ENCODE measurements at regions not wholly inside any gene's neighbourhood (a gene's known extent, or its start where the extent isn't known, plus 50 kb on each side); places are given as distances from the start of the nearest gene placed in this dataset.

DNA sequence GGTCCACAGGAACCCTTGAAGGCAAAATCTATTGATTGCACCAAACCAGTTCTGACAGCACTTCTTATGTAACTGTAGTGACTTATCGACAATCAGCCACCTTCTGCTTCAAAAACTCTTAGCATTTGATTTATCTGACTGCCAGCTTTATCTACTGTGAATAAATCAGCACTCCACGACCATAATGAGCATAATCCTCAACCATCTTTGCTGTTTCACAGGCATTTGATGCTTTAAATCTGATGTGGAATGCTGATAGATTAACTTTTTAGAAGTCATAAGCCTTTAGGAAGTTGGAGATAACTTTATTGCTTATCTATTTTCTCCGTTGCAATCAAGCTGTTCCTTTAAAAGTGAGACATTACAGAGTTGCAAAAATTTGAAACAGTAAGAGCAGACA, 101.5 kb upstream of the PTCHD4 start:
- ChIA-PET POLR2A (no interaction called here), CTCF (no interaction called here)
- DNase-seq (no peak), ATAC-seq (ENCODE audit: low read depth) (no peak)
- intact Hi-C loops (cut with micrococcal nuclease) = no loop called here
- Mint-ChIP-seq H3K4me1 (no peaks in the 10 kb centered on the region), H3K27ac (no peak overlapping the region), H3K9me3 (peaks cover 25% of the 10 kb centered on the region), H3K36me3 (ENCODE audit: low read depth) (no peaks in the 10 kb centered on the region), H3K27me3 (no peaks in the 10 kb centered on the region), H3K4me3 (no peak overlapping the region)
- TF ChIP-seq, protein P1, sequence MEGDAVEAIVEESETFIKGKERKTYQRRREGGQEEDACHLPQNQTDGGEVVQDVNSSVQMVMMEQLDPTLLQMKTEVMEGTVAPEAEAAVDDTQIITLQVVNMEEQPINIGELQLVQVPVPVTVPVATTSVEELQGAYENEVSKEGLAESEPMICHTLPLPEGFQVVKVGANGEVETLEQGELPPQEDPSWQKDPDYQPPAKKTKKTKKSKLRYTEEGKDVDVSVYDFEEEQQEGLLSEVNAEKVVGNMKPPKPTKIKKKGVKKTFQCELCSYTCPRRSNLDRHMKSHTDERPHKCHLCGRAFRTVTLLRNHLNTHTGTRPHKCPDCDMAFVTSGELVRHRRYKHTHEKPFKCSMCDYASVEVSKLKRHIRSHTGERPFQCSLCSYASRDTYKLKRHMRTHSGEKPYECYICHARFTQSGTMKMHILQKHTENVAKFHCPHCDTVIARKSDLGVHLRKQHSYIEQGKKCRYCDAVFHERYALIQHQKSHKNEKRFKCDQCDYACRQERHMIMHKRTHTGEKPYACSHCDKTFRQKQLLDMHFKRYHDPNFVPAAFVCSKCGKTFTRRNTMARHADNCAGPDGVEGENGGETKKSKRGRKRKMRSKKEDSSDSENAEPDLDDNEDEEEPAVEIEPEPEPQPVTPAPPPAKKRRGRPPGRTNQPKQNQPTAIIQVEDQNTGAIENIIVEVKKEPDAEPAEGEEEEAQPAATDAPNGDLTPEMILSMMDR (IDR thresholded peaks at IDR 0.05) = no peak

DNA sequence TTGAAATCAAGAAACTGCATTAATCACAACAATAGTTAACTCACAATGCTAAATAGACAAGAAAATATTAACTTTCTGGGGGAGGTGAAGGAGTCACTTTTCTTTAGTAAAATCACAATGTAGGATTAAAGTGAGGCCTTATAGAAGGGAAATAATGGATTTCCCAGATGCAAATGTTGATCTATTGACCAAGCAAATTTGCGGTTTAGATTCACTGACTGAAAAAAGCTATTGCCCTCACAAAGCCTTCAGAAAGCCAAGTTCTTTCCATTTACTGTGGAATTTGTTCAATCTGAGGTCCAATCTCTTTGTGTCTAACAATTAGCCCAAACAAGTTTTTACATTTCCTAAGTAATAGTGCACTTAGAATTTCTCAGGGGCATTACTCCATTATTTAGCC, 95.1 kb upstream of the PTCHD4 start:
- CTCF ChIA-PET = no interaction called here
- H3K4me1 Mint-ChIP-seq = no peaks in the 10 kb centered on the region
- no peak for ATAC-seq (ENCODE audit: low read depth)

DNA sequence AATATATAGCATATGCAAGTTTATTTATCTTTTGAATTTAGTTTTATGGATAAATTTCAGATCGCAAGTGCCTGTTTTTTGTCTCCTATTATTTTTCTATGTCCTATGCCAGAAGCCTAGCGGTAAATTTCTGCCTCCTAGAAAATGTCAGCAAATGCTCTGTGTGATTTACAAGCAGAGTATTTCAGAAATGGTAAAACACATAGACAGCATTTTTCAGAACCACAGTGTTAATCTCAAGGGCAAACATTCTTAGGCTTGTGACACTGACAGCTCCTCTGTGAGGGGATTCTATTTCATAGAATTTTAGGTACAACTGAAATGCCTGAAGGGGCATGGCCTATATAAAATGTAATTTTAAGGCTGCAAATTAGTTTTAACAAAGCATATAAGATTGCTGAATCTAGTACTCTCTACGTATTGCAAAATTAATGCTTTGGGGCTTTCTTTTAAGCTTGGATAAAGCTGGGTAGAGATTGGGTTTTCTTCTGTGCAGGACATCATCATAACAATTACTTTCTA, 89.9 kb upstream of the PTCHD4 start:
- Mint-ChIP-seq H3K27me3 (no peaks in the 10 kb centered on the region), H3K4me3 (no peak overlapping the region), H3K9me3 (peaks cover 7% of the 10 kb centered on the region), H3K27ac (no peak overlapping the region), H3K4me1 (no peaks in the 10 kb centered on the region), H3K36me3 (ENCODE audit: low read depth) (no peaks in the 10 kb centered on the region)
- no peak for DNase-seq
- CTCF ChIA-PET = no interaction called here
- no peak for ATAC-seq (ENCODE audit: low read depth)
- TF ChIP-seq, protein P1 (IDR thresholded peaks at IDR 0.05) = no peak
- POLR2A ChIA-PET = no interaction called here
- intact Hi-C loops (cut with micrococcal nuclease) = no loop called here

More for the DNA sequence above, 95.1 kb upstream of the PTCHD4 start:
- TF ChIP-seq, protein P1 (IDR thresholded peaks at IDR 0.05) = no peak
- Mint-ChIP-seq H3K27ac (no peak overlapping the region), H3K27me3 (no peaks in the 10 kb centered on the region), H3K9me3 (peaks cover 8% of the 10 kb centered on the region), H3K4me3 (no peak overlapping the region), H3K36me3 (ENCODE audit: low read depth) (no peaks in the 10 kb centered on the region)
- DNase-seq = no peak
- POLR2A ChIA-PET = no interaction called here
- intact Hi-C loops (cut with micrococcal nuclease) = no loop called here

DNA sequence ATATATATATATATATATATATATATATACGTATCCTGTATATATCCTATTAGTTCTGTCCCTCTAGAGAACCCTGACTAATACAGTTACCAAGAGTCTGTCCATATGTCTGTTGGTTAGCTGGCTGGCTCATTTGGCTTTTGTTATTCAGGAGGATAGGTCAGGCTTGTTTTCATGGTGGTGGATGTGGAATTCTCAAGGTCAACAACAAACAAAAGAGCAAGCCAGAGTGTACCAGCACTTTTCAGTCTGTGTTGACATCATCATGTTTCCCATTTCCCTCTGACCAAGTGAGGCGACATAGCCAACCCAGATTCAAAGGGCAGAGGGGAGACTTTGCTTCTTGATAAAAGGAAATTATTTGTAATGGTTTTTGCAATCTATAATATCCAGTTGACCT, 88.5 kb upstream of the PTCHD4 start:
- no peaks in the 10 kb centered on the region for H3K36me3 Mint-ChIP-seq (ENCODE audit: low read depth)
- no peaks in the 10 kb centered on the region for H3K4me1 Mint-ChIP-seq
- intact Hi-C loops (cut with micrococcal nuclease) = no loop called here
- DNase-seq (no peak), ATAC-seq (ENCODE audit: low read depth) (no peak)
- H3K27ac Mint-ChIP-seq = no peak overlapping the region
- TF ChIP-seq, protein P1 (IDR thresholded peaks at IDR 0.05) = no peak
- H3K27me3 Mint-ChIP-seq = no peaks in the 10 kb centered on the region
- POLR2A ChIA-PET = no interaction called here
- no peak overlapping the region for H3K4me3 Mint-ChIP-seq
- CTCF ChIA-PET = no interaction called here
- peaks cover 7% of the 10 kb centered on the region for H3K9me3 Mint-ChIP-seq

DNA sequence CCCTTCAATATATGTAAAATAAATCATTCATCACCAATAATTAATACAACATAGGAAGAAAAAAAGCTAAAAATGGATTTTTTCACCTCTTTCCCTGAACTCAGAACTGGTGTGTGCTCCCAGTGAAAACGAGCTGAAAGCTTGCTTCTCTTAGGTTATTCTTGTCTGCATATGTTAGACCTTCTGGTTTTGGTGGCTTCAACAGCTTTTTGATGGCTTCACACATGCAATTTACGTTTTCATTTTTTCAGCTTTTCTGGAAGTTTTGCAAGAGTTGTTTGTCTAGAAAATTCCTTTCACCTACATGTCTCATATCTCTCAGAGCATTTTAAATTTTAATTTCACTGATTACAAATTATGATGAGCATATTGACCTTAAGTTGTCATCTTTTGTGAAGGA, 86.9 kb upstream of the PTCHD4 start:
- peaks cover 7% of the 10 kb centered on the region for H3K9me3 Mint-ChIP-seq
- H3K36me3 Mint-ChIP-seq (ENCODE audit: low read depth) = no peaks in the 10 kb centered on the region
- ChIA-PET CTCF (no interaction called here), POLR2A (no interaction called here)
- H3K27ac Mint-ChIP-seq = no peak overlapping the region
- intact Hi-C loops (cut with micrococcal nuclease) = no loop called here
- H3K4me3 Mint-ChIP-seq = no peak overlapping the region
- ATAC-seq (ENCODE audit: low read depth) (no peak), DNase-seq (no peak)
- H3K4me1 Mint-ChIP-seq = no peaks in the 10 kb centered on the region
- H3K27me3 Mint-ChIP-seq = no peaks in the 10 kb centered on the region
- TF ChIP-seq, protein P1 (IDR thresholded peaks at IDR 0.05) = no peak
